AG09309 (cell line): ENCODE measurements at regions not wholly inside any gene's neighbourhood (a gene's known extent, or its start where the extent isn't known, plus 50 kb on each side); places are given as distances from the start of the nearest gene placed in this dataset.
"Not testable (repeated sequence)": the region's sequence is repeated elsewhere in the genome, so short reads cannot be mapped to it uniquely, and the experiment has no call there.

Experiments
- DNase-seq: peaks from one replicate; pipeline ENCODE4 v3.0.0-alpha.2; 2010; ENCODE audit warnings: low read depth
- H3K4me3 ChIP-seq: 2 replicates; pipeline ENCODE4 v1.5.1; 2011; ENCODE audit warnings: mild to moderate bottlenecking, low read depth, low read length, moderate library complexity; ENCODE audit not compliant: control insufficient read depth
- TF ChIP-seq, protein P1 (sequence below): IDR thresholded peaks from 2 replicates; pipeline ENCODE4 v1.5.1; 2011; ENCODE audit warnings: mild to moderate bottlenecking, low read depth, low read length, inconsistent platforms; ENCODE audit not compliant: insufficient read depth, control insufficient read depth; ENCODE audit errors: missing control alignments

DNA sequence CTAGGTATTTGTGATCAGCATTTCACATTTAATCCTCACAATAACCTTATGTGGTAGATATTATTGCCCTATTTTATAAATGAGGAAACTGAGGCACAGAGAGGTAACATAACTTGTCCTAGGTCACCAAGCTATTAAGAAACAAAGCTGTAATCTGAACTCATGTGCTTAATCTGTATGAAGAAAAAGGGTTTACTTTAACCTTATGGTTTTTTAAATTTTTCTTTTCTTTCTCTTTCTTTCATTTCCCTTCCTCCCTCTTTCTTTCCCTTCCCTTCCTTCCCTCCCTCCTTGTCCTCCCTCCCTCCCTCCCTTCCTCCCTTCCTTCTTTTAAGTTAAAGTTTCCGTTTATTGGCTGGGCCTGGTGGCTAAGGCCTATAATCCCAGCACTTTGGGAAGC lies 105.2 kb upstream of the AMZ2 start:
- no peak overlapping the region for H3K4me3 ChIP-seq
- TF ChIP-seq, protein P1, sequence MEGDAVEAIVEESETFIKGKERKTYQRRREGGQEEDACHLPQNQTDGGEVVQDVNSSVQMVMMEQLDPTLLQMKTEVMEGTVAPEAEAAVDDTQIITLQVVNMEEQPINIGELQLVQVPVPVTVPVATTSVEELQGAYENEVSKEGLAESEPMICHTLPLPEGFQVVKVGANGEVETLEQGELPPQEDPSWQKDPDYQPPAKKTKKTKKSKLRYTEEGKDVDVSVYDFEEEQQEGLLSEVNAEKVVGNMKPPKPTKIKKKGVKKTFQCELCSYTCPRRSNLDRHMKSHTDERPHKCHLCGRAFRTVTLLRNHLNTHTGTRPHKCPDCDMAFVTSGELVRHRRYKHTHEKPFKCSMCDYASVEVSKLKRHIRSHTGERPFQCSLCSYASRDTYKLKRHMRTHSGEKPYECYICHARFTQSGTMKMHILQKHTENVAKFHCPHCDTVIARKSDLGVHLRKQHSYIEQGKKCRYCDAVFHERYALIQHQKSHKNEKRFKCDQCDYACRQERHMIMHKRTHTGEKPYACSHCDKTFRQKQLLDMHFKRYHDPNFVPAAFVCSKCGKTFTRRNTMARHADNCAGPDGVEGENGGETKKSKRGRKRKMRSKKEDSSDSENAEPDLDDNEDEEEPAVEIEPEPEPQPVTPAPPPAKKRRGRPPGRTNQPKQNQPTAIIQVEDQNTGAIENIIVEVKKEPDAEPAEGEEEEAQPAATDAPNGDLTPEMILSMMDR = no peak
- no peak for DNase-seq

DNA sequence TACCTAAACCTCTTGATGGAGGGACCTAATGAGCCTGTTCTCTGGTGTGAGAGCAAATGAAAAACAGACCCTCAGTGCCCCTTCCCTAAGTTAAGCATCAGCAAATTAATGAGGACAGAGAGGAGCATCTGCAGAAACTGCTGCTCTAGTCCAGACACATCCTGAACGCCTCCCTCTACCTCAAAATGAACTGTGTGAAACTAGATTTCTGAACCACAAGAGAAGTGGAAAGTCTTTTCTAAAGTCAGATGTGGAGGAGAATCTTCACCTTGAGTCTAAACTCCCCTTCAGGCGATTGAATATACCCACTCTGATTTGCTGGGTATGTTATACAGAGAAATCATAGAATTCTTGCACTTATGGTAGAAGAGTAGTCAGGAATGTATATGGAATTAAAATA lies 104.4 kb upstream of the AMZ2 start:
- TF ChIP-seq, protein P1 = no peak
- no peak for DNase-seq
- no peak overlapping the region for H3K4me3 ChIP-seq

DNA sequence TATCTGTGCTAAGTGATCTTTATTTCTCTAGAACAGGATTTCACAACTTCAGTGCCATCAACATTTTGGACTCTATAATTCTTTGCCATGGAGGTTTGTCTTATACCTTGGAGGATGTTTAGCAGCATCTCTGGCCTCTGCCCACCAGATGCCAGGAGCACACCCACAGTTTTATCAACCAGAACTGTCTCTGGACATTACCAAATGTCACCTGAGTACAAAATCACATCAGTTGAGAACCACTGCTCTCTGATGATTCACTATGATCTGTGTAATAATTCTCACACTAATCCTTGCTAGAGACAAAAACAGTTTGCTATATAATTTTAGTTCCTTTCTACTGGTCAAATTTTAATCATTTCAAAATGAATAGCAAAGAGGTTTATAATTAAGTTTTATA lies 102.8 kb upstream of the AMZ2 start:
- no peak overlapping the region for H3K4me3 ChIP-seq
- DNase-seq = no peak
- TF ChIP-seq, protein P1 = no peak

DNA sequence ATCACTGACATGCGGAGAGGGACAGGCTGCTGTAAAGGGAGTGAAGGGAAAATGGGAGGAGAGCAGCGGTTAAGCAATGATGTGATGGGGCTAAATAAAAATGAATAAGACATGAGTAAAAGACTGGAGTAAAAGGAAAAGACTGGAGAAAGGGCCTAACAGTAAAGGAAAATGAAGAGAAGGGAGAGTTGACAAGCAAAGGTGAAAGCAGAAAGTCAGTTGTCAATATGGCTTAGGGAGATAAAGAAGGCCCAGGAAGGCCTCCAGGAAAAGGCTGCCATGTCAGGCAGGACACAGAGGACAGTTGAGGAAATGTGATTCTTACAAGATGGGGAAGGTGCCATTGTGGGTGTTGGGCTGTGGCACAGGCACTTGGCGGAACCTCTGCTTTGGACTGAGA lies 98.9 kb upstream of the AMZ2 start:
- TF ChIP-seq, protein P1 = no peak
- no peak overlapping the region for H3K4me3 ChIP-seq
- DNase-seq = no peak

DNA sequence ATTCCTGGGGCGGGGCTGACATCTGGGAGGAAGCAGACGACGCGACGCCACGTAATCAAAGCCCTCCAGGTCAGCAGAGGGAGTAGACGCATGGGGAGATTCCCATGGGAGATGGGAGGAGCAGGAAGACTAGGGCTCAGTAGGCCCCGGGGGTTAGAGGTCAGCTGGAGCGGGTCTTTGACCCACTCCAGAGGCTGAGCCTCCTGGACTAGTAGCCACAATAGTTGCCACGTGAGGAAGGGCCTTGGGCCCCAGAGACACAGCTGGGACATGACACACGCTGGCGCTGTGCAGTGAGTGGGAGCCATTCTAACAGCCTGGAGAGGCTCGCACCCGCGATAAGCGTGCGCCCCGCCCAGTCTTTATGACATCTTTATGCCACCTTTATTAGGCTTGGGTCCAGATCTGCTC lies 95.7 kb upstream of the AMZ2 start:
- no peak overlapping the region for H3K4me3 ChIP-seq
- TF ChIP-seq, protein P1 = no peak
- DNase-seq = no peak

DNA sequence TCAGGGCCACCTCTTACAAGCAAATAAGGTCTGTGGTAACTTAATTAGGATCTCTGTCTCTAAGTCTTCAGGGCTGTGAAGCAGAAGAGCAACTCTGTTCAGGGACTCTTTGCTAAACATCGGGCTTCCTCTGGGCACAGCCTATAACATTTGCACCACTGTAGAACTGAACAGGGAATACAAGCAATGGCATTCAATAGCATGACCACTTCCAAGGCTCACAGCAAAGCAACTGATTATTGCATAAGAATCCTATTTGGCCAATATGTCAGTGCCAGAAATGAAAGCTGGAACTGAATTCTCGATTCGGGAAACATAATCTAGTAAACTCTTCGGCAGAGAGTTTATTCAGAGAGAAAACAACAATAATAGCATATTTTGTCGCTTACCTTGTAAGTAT lies 92.2 kb upstream of the AMZ2 start:
- no peak for DNase-seq
- no peak overlapping the region for H3K4me3 ChIP-seq
- TF ChIP-seq, protein P1 = no peak

DNA sequence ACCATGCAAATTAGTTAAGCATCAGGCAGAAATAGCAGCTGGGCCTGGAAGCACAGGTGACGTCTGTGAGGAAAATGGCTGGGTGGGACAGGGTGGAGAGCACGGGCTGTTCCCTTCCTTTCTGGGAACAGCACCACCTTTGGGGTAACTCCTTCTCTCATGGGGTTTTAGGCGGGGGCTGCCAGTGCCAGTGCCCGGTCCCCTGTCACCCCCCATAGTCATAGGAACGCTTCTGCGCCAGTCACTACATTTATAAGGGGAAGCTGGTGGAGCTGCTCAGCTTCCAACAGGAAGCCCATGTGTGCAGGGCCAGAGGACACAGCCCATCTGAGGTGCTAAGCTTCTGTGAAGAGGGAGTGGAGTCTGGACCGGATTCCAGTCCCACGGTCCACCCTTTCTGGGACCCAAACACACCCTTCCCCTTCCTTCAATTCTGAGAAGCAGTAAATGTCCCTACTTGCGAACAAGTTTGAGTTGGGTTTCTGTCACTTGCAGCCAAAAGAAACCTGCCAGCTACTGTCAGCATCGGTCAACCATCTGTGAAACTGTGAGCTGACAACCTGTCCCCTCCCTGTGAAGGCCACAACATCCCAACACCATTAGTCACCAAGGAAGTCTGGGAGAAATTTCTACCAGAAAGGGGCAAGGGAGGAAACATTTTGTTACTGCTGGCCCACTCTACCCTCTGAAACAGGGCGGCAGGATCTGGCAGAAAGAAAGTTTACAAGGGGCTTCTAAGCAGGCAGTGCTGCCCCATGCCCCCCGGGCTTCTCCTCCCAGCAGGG lies 86.0 kb upstream of the AMZ2 start:
- DNase-seq = no peak
- no peak overlapping the region for H3K4me3 ChIP-seq
- TF ChIP-seq, protein P1 = no peak

DNA sequence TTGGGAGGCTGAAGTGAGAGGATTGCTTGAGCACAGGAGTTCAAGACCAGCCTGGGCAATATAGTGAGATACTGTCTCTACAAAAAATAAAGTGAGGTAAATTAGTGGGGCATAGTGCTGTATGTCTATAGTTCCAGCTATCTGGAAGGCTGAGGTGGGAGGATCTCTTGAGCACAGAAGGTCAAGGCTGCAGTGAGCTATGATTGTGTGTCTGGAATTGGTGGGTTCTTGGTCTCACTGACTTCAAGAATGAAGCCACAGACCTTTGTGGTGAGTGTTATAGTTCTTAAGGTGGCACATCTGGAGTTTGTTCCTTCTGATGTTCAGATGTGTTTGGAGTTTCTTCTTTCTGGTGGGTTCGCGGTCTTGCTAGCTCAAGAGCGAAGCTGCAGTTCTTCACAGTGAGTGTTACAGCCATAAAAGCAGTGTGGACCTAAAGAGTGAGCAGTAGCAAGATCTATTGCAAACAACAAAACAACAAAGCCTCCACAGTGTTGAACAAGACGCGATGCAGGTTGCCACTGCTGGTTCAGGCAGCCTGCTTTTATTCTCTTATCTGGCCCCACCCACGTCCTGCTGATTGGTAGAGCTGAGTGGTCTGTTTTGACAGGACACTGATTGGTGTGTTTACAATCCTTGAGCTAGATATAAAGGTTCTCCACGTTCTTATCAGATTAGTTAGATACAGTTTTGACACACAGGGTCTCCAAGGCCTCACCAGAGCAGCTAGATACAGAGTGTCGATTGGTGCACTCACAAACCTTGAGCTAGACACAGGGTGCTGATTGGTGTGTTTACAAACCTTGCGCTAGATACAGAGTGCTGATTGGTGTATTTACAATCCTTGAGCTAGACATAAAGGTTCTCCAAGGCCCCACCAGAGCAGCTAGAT lies 79.3 kb upstream of the AMZ2 start:
- not testable (repeated sequence) for DNase-seq, H3K4me3 ChIP-seq

DNA sequence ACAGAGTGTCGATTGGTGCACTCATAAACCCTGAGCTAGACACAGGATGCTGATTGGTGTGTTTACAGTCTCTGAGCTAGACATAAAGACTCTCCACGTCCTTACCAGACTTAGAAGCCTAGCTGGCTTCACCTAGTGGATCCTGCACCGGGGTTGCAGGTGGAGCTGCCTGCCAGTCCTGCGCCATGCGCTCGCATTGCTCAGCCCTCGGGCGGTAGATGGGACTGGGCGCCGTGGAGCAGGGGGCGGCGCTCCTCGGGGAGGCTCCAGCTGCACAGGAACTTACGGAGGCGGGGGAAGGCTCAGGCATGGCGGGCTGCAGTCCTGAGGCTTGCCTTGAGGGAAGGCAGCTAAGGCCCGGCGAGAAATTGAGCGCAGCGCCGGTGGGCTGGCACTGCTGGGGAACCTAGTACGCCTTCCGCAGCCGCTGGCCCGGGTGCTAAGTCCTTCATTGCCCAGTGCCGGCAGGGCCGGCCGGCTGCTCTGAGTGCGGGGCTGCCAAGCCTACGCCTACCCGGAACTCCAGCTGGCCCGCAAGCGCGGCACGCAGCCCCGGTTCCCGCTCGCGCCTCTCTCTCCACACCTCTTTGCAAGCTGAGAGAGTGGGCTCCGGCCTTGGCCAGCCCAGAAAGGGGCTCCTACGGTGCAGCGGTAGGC lies 78.5 kb upstream of the AMZ2 start:
- not testable (repeated sequence) for H3K4me3 ChIP-seq, DNase-seq
